ENCODE measurements at regions not wholly inside any gene's neighbourhood (a gene's known extent, or its start where the extent isn't known, plus 50 kb on each side); places are given as distances from the start of the nearest gene placed in this dataset.

- no peak for TF ChIP-seq ZNF8 (CRISPR knock-in tag; IDR thresholded peaks at IDR 0.05)
- TF ChIP-seq, protein P1, sequence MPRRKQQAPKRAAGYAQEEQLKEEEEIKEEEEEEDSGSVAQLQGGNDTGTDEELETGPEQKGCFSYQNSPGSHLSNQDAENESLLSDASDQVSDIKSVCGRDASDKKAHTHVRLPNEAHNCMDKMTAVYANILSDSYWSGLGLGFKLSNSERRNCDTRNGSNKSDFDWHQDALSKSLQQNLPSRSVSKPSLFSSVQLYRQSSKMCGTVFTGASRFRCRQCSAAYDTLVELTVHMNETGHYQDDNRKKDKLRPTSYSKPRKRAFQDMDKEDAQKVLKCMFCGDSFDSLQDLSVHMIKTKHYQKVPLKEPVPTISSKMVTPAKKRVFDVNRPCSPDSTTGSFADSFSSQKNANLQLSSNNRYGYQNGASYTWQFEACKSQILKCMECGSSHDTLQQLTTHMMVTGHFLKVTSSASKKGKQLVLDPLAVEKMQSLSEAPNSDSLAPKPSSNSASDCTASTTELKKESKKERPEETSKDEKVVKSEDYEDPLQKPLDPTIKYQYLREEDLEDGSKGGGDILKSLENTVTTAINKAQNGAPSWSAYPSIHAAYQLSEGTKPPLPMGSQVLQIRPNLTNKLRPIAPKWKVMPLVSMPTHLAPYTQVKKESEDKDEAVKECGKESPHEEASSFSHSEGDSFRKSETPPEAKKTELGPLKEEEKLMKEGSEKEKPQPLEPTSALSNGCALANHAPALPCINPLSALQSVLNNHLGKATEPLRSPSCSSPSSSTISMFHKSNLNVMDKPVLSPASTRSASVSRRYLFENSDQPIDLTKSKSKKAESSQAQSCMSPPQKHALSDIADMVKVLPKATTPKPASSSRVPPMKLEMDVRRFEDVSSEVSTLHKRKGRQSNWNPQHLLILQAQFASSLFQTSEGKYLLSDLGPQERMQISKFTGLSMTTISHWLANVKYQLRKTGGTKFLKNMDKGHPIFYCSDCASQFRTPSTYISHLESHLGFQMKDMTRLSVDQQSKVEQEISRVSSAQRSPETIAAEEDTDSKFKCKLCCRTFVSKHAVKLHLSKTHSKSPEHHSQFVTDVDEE (CRISPR knock-in tag; IDR thresholded peaks at IDR 0.05) = no peak
- TF ChIP-seq ZNF70 (CRISPR knock-in tag; IDR thresholded peaks at IDR 0.05) = no peak
- TF ChIP-seq RARB (CRISPR knock-in tag; IDR thresholded peaks at IDR 0.05) = no peak
- no peak for TF ChIP-seq ZFP30 (CRISPR knock-in tag; IDR thresholded peaks at IDR 0.05)
Measured at GRCh38 chr22:48560836-48561235, 1266.8 kb downstream of the BRD1 start (continued).

DNA sequence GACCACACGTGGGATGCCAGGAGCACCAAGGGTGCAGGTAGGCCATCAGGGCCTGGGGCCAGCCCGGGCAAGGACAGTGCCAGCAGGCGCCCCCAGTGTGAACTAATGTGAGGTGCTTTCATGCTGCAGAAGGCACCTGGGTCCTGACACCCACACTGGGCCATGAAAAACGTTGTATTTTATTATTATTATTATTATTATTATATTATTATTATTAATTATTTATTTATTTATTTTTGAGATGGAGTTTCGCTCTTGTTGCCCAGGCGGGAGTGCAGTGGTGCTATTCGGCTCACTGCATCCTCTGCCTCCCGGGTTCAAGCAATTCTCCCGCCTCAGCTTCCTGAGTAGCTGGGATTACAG, 1267.3 kb downstream of the BRD1 start:
- no peak for ATAC-seq
- TF ChIP-seq ESRRG (CRISPR knock-in tag; IDR thresholded peaks at IDR 0.05) = no peak
- TF ChIP-seq ZNF70 (CRISPR knock-in tag; IDR thresholded peaks at IDR 0.05) = no peak
- TF ChIP-seq, protein P2, sequence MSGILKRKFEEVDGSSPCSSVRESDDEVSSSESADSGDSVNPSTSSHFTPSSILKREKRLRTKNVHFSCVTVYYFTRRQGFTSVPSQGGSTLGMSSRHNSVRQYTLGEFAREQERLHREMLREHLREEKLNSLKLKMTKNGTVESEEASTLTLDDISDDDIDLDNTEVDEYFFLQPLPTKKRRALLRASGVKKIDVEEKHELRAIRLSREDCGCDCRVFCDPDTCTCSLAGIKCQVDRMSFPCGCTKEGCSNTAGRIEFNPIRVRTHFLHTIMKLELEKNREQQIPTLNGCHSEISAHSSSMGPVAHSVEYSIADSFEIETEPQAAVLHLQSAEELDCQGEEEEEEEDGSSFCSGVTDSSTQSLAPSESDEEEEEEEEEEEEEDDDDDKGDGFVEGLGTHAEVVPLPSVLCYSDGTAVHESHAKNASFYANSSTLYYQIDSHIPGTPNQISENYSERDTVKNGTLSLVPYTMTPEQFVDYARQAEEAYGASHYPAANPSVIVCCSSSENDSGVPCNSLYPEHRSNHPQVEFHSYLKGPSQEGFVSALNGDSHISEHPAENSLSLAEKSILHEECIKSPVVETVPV (CRISPR knock-in tag; IDR thresholded peaks at IDR 0.05) = no peak
- TF ChIP-seq ZNF565 (CRISPR knock-in tag; conservative IDR thresholded peaks at IDR 0.05; ENCODE audit: low read depth) = no peak
- TF ChIP-seq, protein P3, sequence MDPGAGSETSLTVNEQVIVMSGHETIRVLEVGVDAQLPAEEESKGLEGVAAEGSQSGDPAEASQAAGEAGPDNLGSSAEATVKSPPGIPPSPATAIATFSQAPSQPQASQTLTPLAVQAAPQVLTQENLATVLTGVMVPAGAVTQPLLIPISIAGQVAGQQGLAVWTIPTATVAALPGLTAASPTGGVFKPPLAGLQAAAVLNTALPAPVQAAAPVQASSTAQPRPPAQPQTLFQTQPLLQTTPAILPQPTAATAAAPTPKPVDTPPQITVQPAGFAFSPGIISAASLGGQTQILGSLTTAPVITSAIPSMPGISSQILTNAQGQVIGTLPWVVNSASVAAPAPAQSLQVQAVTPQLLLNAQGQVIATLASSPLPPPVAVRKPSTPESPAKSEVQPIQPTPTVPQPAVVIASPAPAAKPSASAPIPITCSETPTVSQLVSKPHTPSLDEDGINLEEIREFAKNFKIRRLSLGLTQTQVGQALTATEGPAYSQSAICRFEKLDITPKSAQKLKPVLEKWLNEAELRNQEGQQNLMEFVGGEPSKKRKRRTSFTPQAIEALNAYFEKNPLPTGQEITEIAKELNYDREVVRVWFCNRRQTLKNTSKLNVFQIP (CRISPR knock-in tag; IDR thresholded peaks at IDR 0.05; ENCODE audit: borderline replicate concordance, low read depth) = no peak
- no peak for TF ChIP-seq SNAI2 (CRISPR knock-in tag; IDR thresholded peaks at IDR 0.05)
- no peak for TF ChIP-seq ZNF8 (CRISPR knock-in tag; IDR thresholded peaks at IDR 0.05)

- TF ChIP-seq TCF4 (CRISPR knock-in tag; IDR thresholded peaks at IDR 0.05; ENCODE audit: borderline replicate concordance) = no peak
- TF ChIP-seq SNAI2 (CRISPR knock-in tag; IDR thresholded peaks at IDR 0.05) = no peak
- no peak for TF ChIP-seq ARNTL (CRISPR knock-in tag; IDR thresholded peaks at IDR 0.05; ENCODE audit: borderline replicate concordance, low read depth)
- TF ChIP-seq ESRRG (CRISPR knock-in tag; IDR thresholded peaks at IDR 0.05) = no peak
- no peak for TF ChIP-seq ISL1 (CRISPR knock-in tag; IDR thresholded peaks at IDR 0.05)
- no peak for TF ChIP-seq ZFP30 (CRISPR knock-in tag; IDR thresholded peaks at IDR 0.05)
- no peak for TF ChIP-seq GLIS3 (CRISPR knock-in tag; IDR thresholded peaks at IDR 0.05)
- no peak for TF ChIP-seq OSR1 (CRISPR knock-in tag; IDR thresholded peaks at IDR 0.05)
- TF ChIP-seq BACH2 (CRISPR knock-in tag; IDR thresholded peaks at IDR 0.05; ENCODE audit: borderline replicate concordance) = no peak
- no peak for TF ChIP-seq TOX (CRISPR knock-in tag; IDR thresholded peaks at IDR 0.05; ENCODE audit: borderline replicate concordance)
- TF ChIP-seq ZNF565 (CRISPR knock-in tag; conservative IDR thresholded peaks at IDR 0.05; ENCODE audit: low read depth) = no peak
- no peak for TF ChIP-seq PATZ1 (CRISPR knock-in tag; IDR thresholded peaks at IDR 0.05; ENCODE audit: borderline replicate concordance)
- TF ChIP-seq, protein P2 (CRISPR knock-in tag; IDR thresholded peaks at IDR 0.05) = no peak
- TF ChIP-seq ZNF8 (CRISPR knock-in tag; IDR thresholded peaks at IDR 0.05) = no peak
- no peak for TF ChIP-seq ZFP3 (CRISPR knock-in tag; IDR thresholded peaks at IDR 0.05)
- TF ChIP-seq ZC3H10 (CRISPR knock-in tag; IDR thresholded peaks at IDR 0.05) = no peak
- no peak for TF ChIP-seq PPARA (CRISPR knock-in tag; IDR thresholded peaks at IDR 0.05; ENCODE audit: borderline replicate concordance)
- TF ChIP-seq RARB (CRISPR knock-in tag; IDR thresholded peaks at IDR 0.05) = no peak
- no peak for ATAC-seq
Measured at GRCh38 chr22:48559647-48560388, 1267.9 kb downstream of the BRD1 start.

Data from SK-N-SH treated with all-trans-retinoic acid at 6 μM for 48 hours (cell line).